HepG2 (cell line): ENCODE measurements at regions not wholly inside any gene's neighbourhood (a gene's known extent, or its start where the extent isn't known, plus 50 kb on each side); places are given as distances from the start of the nearest gene placed in this dataset.

Source experiments
- DNMT1 ChIP-seq: sonication (generic); formaldehyde crosslinking; IDR thresholded peaks from 2 replicates; pipeline ENCODE4 v1.5.1; 2020; ENCODE audit warnings: mild to moderate bottlenecking, missing genetic modification reagents
- KLF13 ChIP-seq: sonication (generic); formaldehyde crosslinking; IDR thresholded peaks from 2 replicates; pipeline ENCODE4 v1.4.0; 2020; ENCODE audit warnings: mild to moderate bottlenecking, missing genetic modification reagents
- PHF21A ChIP-seq: sonication (generic); formaldehyde crosslinking; IDR thresholded peaks from 2 replicates; pipeline ENCODE4 v1.5.0; 2020; ENCODE audit warnings: mild to moderate bottlenecking, missing genetic modification reagents
- POLR2A ChIP-seq, 2 experiments: IDR thresholded peaks; 2 replicates each; pipeline ENCODE4 v1.6.1; 2011; ENCODE audit warnings: low read depth in 2 of 2, low read length in 2 of 2, mild to moderate bottlenecking in 1 of 2, moderate library complexity in 1 of 2; ENCODE audit not compliant: insufficient read depth in 1 of 2
- RAD21 ChIP-seq: fragments of 450-650 bp; formaldehyde crosslinking; IDR thresholded peaks from 2 replicates; pipeline ENCODE4 v1.5.0; 2020; ENCODE audit warnings: mild to moderate bottlenecking
- RBAK ChIP-seq: sonication (generic); formaldehyde crosslinking; IDR thresholded peaks from 2 replicates; pipeline ENCODE4 v1.5.1; 2020; ENCODE audit warnings: mild to moderate bottlenecking, missing genetic modification reagents
- TARDBP ChIP-seq: sonication (generic); formaldehyde crosslinking; IDR thresholded peaks from 2 replicates; pipeline ENCODE4 v1.8.0; 2022; ENCODE audit warnings: mild to moderate bottlenecking, missing genetic modification reagents
- TF ChIP-seq, protein P1 (sequence below): sonication (generic); formaldehyde crosslinking; IDR thresholded peaks from 2 replicates; pipeline ENCODE4 v1.4.0; 2020; ENCODE audit warnings: mild to moderate bottlenecking, missing genetic modification reagents
- TF ChIP-seq, protein P2 (sequence below): sonication (generic); formaldehyde crosslinking; IDR thresholded peaks from 2 replicates; pipeline ENCODE4 v1.5.0; 2020; ENCODE audit warnings: mild to moderate bottlenecking, missing genetic modification reagents, moderate library complexity
- TF ChIP-seq, protein P3 (sequence below): IDR thresholded peaks from 2 replicates; pipeline ENCODE4 v1.6.1; 2016
- TF ChIP-seq, protein P4 (sequence below): sonication (generic); formaldehyde crosslinking; IDR thresholded peaks from 2 replicates; pipeline ENCODE4 v1.5.0; 2020; ENCODE audit warnings: missing genetic modification reagents
- TF ChIP-seq, protein P5 (sequence below): sonication (generic); formaldehyde crosslinking; IDR thresholded peaks from 2 replicates; pipeline ENCODE4 v1.8.0; 2022; ENCODE audit warnings: mild to moderate bottlenecking, missing genetic modification reagents, moderate library complexity

DNA sequence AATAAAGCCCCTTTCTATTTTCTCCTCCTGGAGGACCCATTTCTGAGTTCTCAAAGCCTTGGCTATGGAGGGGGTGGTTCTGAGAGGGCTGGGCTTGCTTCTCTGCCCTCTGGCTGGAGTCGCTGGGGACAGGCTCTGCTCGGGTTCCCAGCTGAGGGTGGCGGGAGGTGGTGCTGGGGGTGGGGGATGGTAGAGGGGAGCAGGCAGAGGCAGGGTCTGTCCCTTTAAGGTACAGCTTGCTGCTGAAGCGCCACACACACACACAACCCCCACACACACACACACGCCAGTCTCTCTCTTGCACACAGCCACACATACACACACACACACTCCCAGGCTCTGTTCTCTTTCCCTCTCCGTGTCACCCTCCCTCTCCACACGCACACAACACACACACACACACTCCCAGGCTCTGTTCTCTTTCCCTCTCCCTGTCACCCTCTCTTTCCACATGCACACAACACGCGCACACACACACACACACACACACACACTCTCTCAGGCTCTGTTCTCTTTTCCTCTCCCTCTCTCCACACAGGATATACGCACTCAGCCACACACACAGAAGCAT, 69.8 kb upstream of the SSBP3 start:
- TF ChIP-seq TARDBP (CRISPR knock-in tag): no peak
- TF ChIP-seq, protein P1, sequence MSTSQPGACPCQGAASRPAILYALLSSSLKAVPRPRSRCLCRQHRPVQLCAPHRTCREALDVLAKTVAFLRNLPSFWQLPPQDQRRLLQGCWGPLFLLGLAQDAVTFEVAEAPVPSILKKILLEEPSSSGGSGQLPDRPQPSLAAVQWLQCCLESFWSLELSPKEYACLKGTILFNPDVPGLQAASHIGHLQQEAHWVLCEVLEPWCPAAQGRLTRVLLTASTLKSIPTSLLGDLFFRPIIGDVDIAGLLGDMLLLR (CRISPR knock-in tag): no peak
- TF ChIP-seq, protein P2, sequence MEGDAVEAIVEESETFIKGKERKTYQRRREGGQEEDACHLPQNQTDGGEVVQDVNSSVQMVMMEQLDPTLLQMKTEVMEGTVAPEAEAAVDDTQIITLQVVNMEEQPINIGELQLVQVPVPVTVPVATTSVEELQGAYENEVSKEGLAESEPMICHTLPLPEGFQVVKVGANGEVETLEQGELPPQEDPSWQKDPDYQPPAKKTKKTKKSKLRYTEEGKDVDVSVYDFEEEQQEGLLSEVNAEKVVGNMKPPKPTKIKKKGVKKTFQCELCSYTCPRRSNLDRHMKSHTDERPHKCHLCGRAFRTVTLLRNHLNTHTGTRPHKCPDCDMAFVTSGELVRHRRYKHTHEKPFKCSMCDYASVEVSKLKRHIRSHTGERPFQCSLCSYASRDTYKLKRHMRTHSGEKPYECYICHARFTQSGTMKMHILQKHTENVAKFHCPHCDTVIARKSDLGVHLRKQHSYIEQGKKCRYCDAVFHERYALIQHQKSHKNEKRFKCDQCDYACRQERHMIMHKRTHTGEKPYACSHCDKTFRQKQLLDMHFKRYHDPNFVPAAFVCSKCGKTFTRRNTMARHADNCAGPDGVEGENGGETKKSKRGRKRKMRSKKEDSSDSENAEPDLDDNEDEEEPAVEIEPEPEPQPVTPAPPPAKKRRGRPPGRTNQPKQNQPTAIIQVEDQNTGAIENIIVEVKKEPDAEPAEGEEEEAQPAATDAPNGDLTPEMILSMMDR (CRISPR knock-in tag): no peak
- TF ChIP-seq DNMT1: no peak
- TF ChIP-seq, protein P3, sequence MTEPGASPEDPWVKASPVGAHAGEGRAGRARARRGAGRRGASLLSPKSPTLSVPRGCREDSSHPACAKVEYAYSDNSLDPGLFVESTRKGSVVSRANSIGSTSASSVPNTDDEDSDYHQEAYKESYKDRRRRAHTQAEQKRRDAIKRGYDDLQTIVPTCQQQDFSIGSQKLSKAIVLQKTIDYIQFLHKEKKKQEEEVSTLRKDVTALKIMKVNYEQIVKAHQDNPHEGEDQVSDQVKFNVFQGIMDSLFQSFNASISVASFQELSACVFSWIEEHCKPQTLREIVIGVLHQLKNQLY (CRISPR knock-in tag): no peak
- TF ChIP-seq KLF13: no peak
- no peak for TF ChIP-seq RBAK (CRISPR knock-in tag)
- no peak for TF ChIP-seq POLR2A (IDR thresholded peaks at IDR 0.05; ENCODE audit: insufficient read depth in 1 of 2, low read depth in 2 of 2, low read length in 2 of 2)
- no peak for TF ChIP-seq RAD21 (CRISPR knock-in tag)
- TF ChIP-seq, protein P4, sequence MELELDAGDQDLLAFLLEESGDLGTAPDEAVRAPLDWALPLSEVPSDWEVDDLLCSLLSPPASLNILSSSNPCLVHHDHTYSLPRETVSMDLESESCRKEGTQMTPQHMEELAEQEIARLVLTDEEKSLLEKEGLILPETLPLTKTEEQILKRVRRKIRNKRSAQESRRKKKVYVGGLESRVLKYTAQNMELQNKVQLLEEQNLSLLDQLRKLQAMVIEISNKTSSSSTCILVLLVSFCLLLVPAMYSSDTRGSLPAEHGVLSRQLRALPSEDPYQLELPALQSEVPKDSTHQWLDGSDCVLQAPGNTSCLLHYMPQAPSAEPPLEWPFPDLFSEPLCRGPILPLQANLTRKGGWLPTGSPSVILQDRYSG (CRISPR knock-in tag): no peak
- no peak for TF ChIP-seq PHF21A (CRISPR knock-in tag)
- TF ChIP-seq, protein P5, sequence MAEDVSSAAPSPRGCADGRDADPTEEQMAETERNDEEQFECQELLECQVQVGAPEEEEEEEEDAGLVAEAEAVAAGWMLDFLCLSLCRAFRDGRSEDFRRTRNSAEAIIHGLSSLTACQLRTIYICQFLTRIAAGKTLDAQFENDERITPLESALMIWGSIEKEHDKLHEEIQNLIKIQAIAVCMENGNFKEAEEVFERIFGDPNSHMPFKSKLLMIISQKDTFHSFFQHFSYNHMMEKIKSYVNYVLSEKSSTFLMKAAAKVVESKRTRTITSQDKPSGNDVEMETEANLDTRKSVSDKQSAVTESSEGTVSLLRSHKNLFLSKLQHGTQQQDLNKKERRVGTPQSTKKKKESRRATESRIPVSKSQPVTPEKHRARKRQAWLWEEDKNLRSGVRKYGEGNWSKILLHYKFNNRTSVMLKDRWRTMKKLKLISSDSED (CRISPR knock-in tag): no peak
